IMR-90 (cell line): ENCODE measurements at regions not wholly inside any gene's neighbourhood (a gene's known extent, or its start where the extent isn't known, plus 50 kb on each side); places are given as distances from the start of the nearest gene placed in this dataset.

ENCODE experiments used
- ATAC-seq: fragments of 200-7000 bp; cut with Tn5 transposase; 2 replicates; pipeline ENCODE4 v1.9.1; 2020; ENCODE audit warnings: low read depth, mild to moderate bottlenecking, moderate library complexity
- BruUV-seq: library from RNA; stranded (reverse); fragments of 400-500 nt; replicated peaks from 2 replicates; lab custom pipeline; 2021; lab: Mats Ljungman, UMichigan
- CTCF ChIA-PET: fragments of 300-600 bp; formaldehyde crosslinking; extraction: SDS; loops from one replicate; lab custom pipeline; 2021; ENCODE audit warnings: antibody characterized with exemption; lab: Yijun Ruan, JAX
- POLR2A ChIA-PET: fragments of 300-600 bp; sonication (Branson Sonifier 250); formaldehyde crosslinking; loops from one replicate; lab custom pipeline; 2022; ENCODE audit warnings: antibody characterized with exemption; ENCODE audit not compliant: unreplicated experiment; lab: Charles Lee
- DNase-seq: peaks from one replicate; pipeline ENCODE4 v3.0.0; 2013
- H2AFZ ChIP-seq: replicated peaks from 2 replicates; pipeline ENCODE3; 2013; ENCODE audit warnings: low read length, mild to moderate bottlenecking; ENCODE audit not compliant: poor library complexity
- H2AK5ac ChIP-seq: 2 replicates; pipeline ENCODE4 v1.6.1; 2013; ENCODE audit warnings: low read depth, low read length, inconsistent platforms
- H2AK9ac ChIP-seq: replicated peaks from 2 replicates; pipeline ENCODE3; 2013; ENCODE audit warnings: mild to moderate bottlenecking, low read depth, low read length, moderate library complexity; ENCODE audit not compliant: poor library complexity
- H2BK120ac ChIP-seq: 2 replicates; pipeline ENCODE4 v1.6.1; 2013; ENCODE audit warnings: low read depth, low read length, inconsistent platforms
- H2BK15ac ChIP-seq: 3 replicates; pipeline ENCODE4 v1.6.1; 2013; ENCODE audit warnings: low read depth, low read length, inconsistent platforms
- H2BK20ac ChIP-seq: 2 replicates; pipeline ENCODE4 v1.6.1; 2013; ENCODE audit warnings: low read depth, mild to moderate bottlenecking, inconsistent platforms, low read length, moderate library complexity
- H2BK5ac ChIP-seq: 2 replicates; pipeline ENCODE4 v1.6.1; 2013; ENCODE audit warnings: mild to moderate bottlenecking, low read depth, low read length, inconsistent platforms; ENCODE audit not compliant: poor library complexity, severe bottlenecking
- H3K14ac ChIP-seq: replicated peaks from 2 replicates; pipeline ENCODE4 v1.6.1; 2013; ENCODE audit warnings: low read depth, low read length, inconsistent platforms
- H3K18ac ChIP-seq: 2 replicates; pipeline ENCODE4 v1.6.1; 2013; ENCODE audit warnings: low read depth, low read length, control low read depth
- H3K23ac ChIP-seq: 2 replicates; pipeline ENCODE4 v1.6.1; 2013; ENCODE audit warnings: low read depth, low read length, inconsistent platforms
- H3K27ac ChIP-seq: 2 replicates; pipeline ENCODE4 v1.5.1; 2013; ENCODE audit warnings: mild to moderate bottlenecking, control low read depth, low read length; ENCODE audit not compliant: insufficient read depth
- H3K27me3 ChIP-seq: 2 replicates; pipeline ENCODE4 v1.6.1; 2013; ENCODE audit warnings: low read length; ENCODE audit not compliant: control insufficient read depth, insufficient read depth
- H3K36me3 ChIP-seq: 2 replicates; pipeline ENCODE4 v1.6.1; 2013; ENCODE audit warnings: low read length, mixed read lengths; ENCODE audit not compliant: control insufficient read depth, insufficient read depth
- H3K4ac ChIP-seq: 2 replicates; pipeline ENCODE4 v1.6.1; 2013; ENCODE audit warnings: low read depth, low read length, inconsistent platforms
- H3K4me1 ChIP-seq: 2 replicates; pipeline ENCODE4 v1.6.1; 2013; ENCODE audit warnings: low read length, mixed read lengths; ENCODE audit not compliant: control insufficient read depth, insufficient read depth
- H3K4me2 ChIP-seq: 2 replicates; pipeline ENCODE4 v1.6.1; 2013; ENCODE audit warnings: low read depth, mild to moderate bottlenecking, control low read depth, low read length, moderate library complexity
- H3K4me3 ChIP-seq: 2 replicates; pipeline ENCODE4 v1.5.1; 2013; ENCODE audit warnings: low read depth, mild to moderate bottlenecking, control low read depth, low read length, moderate library complexity; ENCODE audit not compliant: insufficient read depth
- H3K56ac ChIP-seq: 2 replicates; pipeline ENCODE4 v1.6.1; 2013; ENCODE audit warnings: low read length, inconsistent platforms; ENCODE audit not compliant: insufficient read depth; ENCODE audit errors: extremely low read depth
- H3K79me1 ChIP-seq, 2 experiments: 2 replicates each; pipeline ENCODE4 v1.6.1; 2013; ENCODE audit warnings: low read length in 2 of 2, inconsistent platforms in 1 of 2, low read depth in 1 of 2
- H3K9ac ChIP-seq: 2 replicates; pipeline ENCODE4 v1.6.1; 2013; ENCODE audit warnings: low read depth, low read length, control low read depth
- H3K9me1 ChIP-seq: 2 replicates; pipeline ENCODE4 v1.6.1; 2013; ENCODE audit warnings: low read length, inconsistent platforms; ENCODE audit not compliant: insufficient read depth
- H3K9me3 ChIP-seq: 2 replicates; pipeline ENCODE4 v1.6.1; 2013; ENCODE audit warnings: low read length; ENCODE audit not compliant: control insufficient read depth, insufficient read depth
- H4K20me1 ChIP-seq: 2 replicates; pipeline ENCODE4 v1.6.1; 2013; ENCODE audit warnings: low read length, inconsistent platforms; ENCODE audit not compliant: insufficient read depth
- H4K5ac ChIP-seq: 2 replicates; pipeline ENCODE4 v1.6.1; 2013; ENCODE audit warnings: mild to moderate bottlenecking, low read depth, low read length, control low read depth
- H4K8ac ChIP-seq, 2 experiments: 2 replicates each; pipeline ENCODE4 v1.6.1; 2013; ENCODE audit warnings: low read depth in 2 of 2, low read length in 2 of 2, control low read depth in 1 of 2, inconsistent platforms in 1 of 2
- H4K91ac ChIP-seq: 2 replicates; pipeline ENCODE4 v1.6.1; 2013; ENCODE audit warnings: low read depth, low read length, inconsistent platforms; ENCODE audit not compliant: insufficient read depth
- MXI1 ChIP-seq: IDR thresholded peaks from 2 replicates; pipeline ENCODE4 v1.6.1; 2012; ENCODE audit warnings: low read depth, mild to moderate bottlenecking, low read length, moderate library complexity, borderline replicate concordance
- RCOR1 ChIP-seq: IDR thresholded peaks from 2 replicates; pipeline ENCODE4 v1.6.1; 2012; ENCODE audit warnings: mild to moderate bottlenecking, low read length, improper control_type of control experiment; ENCODE audit not compliant: insufficient replicate concordance
- WGBS, 2 experiments: methylation state at CpG; one replicate each; pipeline versions ENCODE4 v1.1.5 to v1.1.7; 2013; ENCODE audit warnings: missing lambda C conversion rate in 2 of 2; ENCODE audit not compliant: insufficient read length in 1 of 2; ENCODE audit errors: extremely low coverage in 2 of 2; 5-methylcytosine and 5-hydroxymethylcytosine counted together
- dilution Hi-C: fragments of 300-500 bp; cut with HindIII; formaldehyde crosslinking; loops from one replicate; pipeline ENCODE4 v1.14.3; 2018; ENCODE audit warnings: low sequenced_read_pairs; ENCODE audit not compliant: unreplicated experiment
- in situ Hi-C: fragments of 300-500 bp; cut with MboI; formaldehyde crosslinking; loops from 3 replicates; pipeline ENCODE4 v1.14.3; 2019; ENCODE audit warnings: low sequenced_read_pairs, inconsistent platforms, mixed read lengths
- intact Hi-C: fragments of 100-400 bp; cut with micrococcal nuclease; formaldehyde crosslinking; loops from 2 replicates; pipeline ENCODE4 v1.10.0; 2022
- TF ChIP-seq, protein P1 (sequence below): conservative IDR thresholded peaks from 2 replicates; pipeline ENCODE4 v1.5.1; 2012; ENCODE audit warnings: mild to moderate bottlenecking, low read depth, low read length, improper control_type of control experiment

DNA sequence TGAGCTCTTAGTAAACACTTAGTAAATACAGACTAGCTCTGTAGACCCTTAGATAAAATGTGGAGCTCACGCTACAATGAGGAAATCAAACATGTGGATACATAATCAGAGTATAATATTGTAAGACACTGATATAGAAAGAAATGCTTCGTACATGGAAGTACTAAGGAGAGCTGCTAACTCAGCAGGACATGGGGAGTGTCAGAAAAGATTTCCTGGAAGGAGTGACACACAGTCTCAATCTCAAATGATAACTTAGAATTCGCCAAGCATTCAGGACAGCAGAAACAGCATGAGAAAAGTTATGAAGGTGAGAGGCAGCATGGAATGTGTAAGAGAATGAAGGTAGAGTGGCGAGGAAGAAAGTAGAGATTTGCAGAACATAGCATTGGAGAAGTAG is 80.8 kb downstream of the ZNF622 start:
- WGBS, 2 experiments: no CpG with 5 or more reads among the region's 4 CpGs
- Histone ChIP-seq H3K4me1 (no peaks in the 10 kb centered on the region), H3K4ac (no peak overlapping the region), H3K79me1 (no peaks in the 10 kb centered on the region), H4K8ac (no peak overlapping the region), H3K4me2 (no peak overlapping the region), H4K91ac (no peak overlapping the region), H2BK20ac (no peak overlapping the region), H3K9ac (no peak overlapping the region), H3K36me3 (no peaks in the 10 kb centered on the region), H3K4me3 (no peak overlapping the region), H2AFZ (no peak overlapping the region), H2AK5ac (no peak overlapping the region), H3K27me3 (no peaks in the 10 kb centered on the region; the same call in 1 of the 2 replicates), H4K20me1 (no peaks in the 10 kb centered on the region), H2BK15ac (no peak overlapping the region), H3K18ac (no peak overlapping the region), H2BK5ac (no peak overlapping the region), H4K5ac (no peak overlapping the region), H3K23ac (no peak overlapping the region), H3K27ac (no peak overlapping the region), H3K9me1 (no peaks in the 10 kb centered on the region), H3K14ac (no peak overlapping the region), H2BK120ac (no peak overlapping the region), H3K9me3 (no peaks in the 10 kb centered on the region), H2AK9ac (no peak overlapping the region), H3K56ac (no peak overlapping the region)
- no peak for DNase-seq
- ATAC-seq: no peak
- ChIA-PET POLR2A (no interaction called here), CTCF (no interaction called here)
- intact Hi-C loops: no loop called here
- TF ChIP-seq MXI1 (no peak), RCOR1 (no peak)
- TF ChIP-seq, protein P1, sequence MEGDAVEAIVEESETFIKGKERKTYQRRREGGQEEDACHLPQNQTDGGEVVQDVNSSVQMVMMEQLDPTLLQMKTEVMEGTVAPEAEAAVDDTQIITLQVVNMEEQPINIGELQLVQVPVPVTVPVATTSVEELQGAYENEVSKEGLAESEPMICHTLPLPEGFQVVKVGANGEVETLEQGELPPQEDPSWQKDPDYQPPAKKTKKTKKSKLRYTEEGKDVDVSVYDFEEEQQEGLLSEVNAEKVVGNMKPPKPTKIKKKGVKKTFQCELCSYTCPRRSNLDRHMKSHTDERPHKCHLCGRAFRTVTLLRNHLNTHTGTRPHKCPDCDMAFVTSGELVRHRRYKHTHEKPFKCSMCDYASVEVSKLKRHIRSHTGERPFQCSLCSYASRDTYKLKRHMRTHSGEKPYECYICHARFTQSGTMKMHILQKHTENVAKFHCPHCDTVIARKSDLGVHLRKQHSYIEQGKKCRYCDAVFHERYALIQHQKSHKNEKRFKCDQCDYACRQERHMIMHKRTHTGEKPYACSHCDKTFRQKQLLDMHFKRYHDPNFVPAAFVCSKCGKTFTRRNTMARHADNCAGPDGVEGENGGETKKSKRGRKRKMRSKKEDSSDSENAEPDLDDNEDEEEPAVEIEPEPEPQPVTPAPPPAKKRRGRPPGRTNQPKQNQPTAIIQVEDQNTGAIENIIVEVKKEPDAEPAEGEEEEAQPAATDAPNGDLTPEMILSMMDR: no peak
- in situ Hi-C loops: no loop called here
- dilution Hi-C loops: no loop called here
- BruUV-seq: no TSS peak
